ENCODE measurements at regions not wholly inside any gene's neighbourhood (a gene's known extent, or its start where the extent isn't known, plus 50 kb on each side); places are given as distances from the start of the nearest gene placed in this dataset.

GRCh38 chr2:58644451-58644850, 403.3 kb upstream of the FANCL start:
- no peak for TF ChIP-seq CTCF (IDR thresholded peaks at IDR 0.05)
- TF ChIP-seq POLR2AphosphoS5 (IDR thresholded peaks at IDR 0.05): no peak
- no peak for TF ChIP-seq POLR2A (IDR thresholded peaks at IDR 0.05)
